Middle frontal gyrus (tissue), 1 donor: ENCODE measurements at regions not wholly inside any gene's neighbourhood (a gene's known extent, or its start where the extent isn't known, plus 50 kb on each side); places are given as distances from the start of the nearest gene placed in this dataset.
"Not testable (repeated sequence)": the region's sequence is repeated elsewhere in the genome, so short reads cannot be mapped to it uniquely, and the experiment has no call there.

Experiments used
- DNase-seq: peaks from one replicate; pipeline ENCODE4 v3.0.0-alpha.2; 2015; ENCODE audit warnings: low spot score; ENCODE audit errors: extremely low spot score

GRCh38 chr13:38415233-38415632 lies 65.6 kb downstream of the UFM1 start:
- DNase-seq = no peak

DNA sequence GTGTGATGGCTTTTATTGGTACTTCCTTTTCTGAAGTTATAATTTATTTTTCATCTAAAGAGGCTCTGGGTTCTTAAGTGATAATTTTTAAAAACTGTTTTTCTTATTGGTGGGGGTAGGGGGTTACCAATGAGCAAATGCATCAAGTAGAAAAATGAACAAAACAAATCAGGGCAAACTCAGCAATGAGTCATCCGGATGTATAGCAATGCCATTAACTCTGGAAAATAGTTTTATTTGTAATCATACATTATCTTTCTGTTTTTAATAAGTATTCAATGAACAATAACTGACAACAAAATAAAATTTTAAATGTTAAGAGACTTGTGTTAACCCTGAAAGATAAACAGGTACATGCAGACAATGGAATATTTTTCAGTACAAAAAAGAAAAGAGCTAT lies 67.6 kb downstream of the UFM1 start:
- DNase-seq = no peak

DNA sequence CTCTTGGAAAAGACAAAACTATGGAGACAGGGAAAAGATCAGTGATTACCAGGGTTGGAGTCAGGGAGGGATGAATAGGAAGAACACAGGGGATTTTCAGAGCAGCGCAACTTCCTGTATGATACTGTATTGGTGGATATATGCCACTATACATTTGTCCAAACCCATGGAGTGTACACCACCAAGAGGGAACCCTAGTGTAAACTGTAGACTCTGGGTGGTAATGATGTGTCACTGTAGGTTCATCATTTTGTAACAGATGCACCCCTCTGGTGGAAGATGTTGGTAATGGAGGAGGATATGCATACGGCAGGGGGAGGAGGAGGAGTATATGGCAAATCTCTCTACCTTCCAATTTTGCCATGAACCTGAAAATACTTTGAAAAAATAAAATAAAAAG lies 68.1 kb downstream of the UFM1 start:
- no peak for DNase-seq

- DNase-seq = no peak
These were observed 68.6 kb downstream of the UFM1 start for GRCh38 chr13:38418286-38418685.

- DNase-seq = no peak
These were observed 69.7 kb downstream of the UFM1 start for GRCh38 chr13:38419312-38419873.

- no peak for DNase-seq
These were observed 72.2 kb downstream of the UFM1 start for GRCh38 chr13:38421590-38422560.

DNA sequence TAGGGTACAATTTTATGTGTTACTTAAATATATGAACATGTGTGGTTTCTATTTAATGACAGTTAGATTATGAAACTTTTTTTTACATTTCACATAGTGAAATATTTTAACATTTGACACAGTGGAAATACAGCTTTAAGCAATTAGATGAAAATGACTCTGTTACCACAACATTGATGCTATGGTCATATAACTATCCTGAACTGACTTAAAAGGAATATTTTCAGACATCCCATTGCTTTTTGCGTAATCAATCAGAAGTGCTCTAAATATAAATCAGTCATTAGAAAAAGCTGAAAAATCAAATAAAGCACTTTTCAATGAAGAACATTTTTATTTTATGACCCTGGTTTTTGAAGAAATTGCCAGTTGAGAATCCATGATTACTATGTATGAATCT lies 80.3 kb downstream of the UFM1 start:
- DNase-seq = no peak

GRCh38 chr13:38430796-38431195 lies 81.1 kb downstream of the UFM1 start:
- DNase-seq = no peak

- DNase-seq = no peak
These were observed 91.0 kb downstream of the UFM1 start for GRCh38 chr13:38440666-38441065.

DNA sequence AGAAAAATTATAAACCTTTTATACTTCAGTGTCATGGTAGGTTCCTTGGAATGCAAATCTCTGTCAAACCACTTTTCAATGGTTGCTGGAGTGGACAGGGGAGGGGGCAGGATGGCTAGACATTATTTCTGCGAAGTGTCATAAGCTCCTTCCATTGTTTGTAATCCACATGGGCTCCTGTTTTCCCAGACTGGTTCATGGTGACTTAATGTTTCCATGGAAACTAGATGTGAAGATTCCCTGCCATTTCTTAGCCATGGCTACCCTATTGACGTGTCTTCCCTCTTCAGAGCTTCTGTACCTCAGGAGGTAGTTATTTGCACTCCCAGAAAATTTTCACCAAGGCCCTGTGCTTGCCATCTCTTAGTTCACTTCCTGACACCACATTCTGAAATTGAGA lies 95.3 kb downstream of the UFM1 start:
- DNase-seq = no peak

DNA sequence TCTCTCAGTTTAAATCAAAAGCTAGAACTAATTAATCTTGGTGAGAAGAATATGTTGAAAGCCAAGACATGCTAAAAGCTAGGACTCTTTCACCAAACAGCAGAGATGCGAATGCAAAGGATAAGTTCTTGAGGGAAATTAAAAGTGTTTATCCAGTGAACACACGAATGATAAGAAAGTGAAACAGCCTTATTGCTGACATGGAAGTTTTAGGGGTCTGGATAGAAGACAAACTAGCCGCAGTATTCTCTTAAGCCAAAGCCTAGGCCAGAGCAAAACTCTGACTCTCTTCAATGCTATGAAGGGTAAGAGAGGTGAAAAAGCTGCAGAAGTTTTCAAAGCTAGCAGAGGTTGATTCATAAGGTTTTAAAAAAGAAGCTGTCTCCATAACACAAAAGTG lies 103.0 kb downstream of the UFM1 start:
- DNase-seq = no peak

GRCh38 chr13:38462605-38463004 lies 113.0 kb downstream of the UFM1 start:
- no peak for DNase-seq

- DNase-seq = no peak
These were observed 113.4 kb downstream of the UFM1 start for GRCh38 chr13:38463048-38463447.

GRCh38 chr13:38472411-38472810 lies 122.8 kb downstream of the UFM1 start:
- not testable (repeated sequence) for DNase-seq

DNA sequence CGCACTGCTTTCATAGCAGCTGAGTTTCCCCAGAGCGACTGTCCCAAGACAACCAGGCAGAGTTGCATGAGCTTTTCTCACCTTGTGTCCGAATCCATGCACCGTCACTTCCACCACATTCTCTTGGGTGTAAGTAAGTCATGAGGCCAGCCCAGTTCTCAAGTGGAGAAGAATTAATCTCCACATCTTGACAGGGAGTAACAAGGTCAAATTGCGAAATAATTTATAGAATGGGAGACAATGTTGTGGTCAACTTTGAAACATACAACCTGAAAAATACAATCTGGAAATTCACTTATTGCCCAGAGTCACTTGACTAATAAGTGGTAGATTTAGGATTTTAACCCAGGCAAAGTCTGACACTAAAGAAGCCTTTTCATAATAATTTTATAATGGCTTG lies 123.7 kb downstream of the UFM1 start:
- DNase-seq = no peak

- no peak for DNase-seq
These were observed 128.0 kb downstream of the UFM1 start for GRCh38 chr13:38477676-38478075.

DNA sequence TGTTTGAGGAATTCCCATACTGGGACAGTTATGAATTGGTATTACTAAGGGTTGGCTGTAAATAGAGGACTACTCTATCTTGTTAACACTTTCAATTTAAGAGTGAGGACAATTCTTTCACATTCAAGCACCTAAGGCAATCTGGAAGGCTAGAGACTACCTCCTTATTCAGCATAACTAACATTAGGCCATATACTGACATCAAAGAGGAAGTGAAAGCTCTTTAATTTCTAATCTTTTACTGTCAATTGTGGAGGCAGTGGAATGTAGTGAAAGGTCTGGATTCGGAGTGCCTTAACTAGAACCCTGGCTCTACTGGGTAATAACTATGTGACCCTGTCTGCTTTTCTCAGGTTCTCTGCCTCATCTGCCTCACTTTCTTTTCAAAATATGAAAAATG lies 134.0 kb downstream of the UFM1 start:
- DNase-seq = no peak

DNA sequence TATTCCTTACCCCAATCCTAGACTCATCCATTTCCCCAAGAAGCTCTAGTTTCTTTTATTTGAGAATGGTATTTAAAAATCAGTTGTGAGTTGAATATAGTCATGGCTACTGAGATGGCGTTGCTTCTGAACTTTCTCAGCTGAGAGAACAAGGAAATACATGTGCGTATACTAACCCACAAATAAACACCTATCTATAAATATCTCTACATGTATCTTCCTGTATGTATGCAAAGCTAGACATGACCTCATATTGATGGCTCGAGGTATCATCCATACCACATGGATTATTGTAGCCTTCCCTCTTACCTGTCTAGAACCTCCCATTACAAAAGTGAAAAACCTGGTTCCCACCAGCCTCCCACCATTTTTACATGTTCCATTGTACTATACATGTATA lies 141.0 kb downstream of the UFM1 start:
- DNase-seq = no peak

DNA sequence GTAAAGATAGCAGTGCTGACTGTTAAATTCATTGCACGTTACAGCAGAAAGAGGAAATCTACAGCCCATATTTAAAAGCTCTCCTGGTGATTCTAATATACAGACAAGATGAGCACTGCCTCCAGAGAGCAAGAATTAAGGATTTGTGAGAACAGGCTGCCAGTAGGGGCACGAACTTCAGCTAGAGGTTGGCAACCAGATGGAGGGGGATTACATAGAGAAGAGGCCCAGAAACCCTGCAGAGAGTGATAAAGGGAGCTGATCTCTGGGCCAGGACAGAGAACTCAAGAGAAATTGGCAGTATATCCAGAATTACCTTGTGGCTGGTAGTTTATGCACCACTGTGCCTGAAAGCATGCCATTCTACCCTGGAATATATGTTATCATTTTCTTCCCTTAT lies 144.8 kb downstream of the UFM1 start:
- DNase-seq = no peak

- DNase-seq = no peak
These were observed 147.3 kb downstream of the UFM1 start for GRCh38 chr13:38496917-38497316.

DNA sequence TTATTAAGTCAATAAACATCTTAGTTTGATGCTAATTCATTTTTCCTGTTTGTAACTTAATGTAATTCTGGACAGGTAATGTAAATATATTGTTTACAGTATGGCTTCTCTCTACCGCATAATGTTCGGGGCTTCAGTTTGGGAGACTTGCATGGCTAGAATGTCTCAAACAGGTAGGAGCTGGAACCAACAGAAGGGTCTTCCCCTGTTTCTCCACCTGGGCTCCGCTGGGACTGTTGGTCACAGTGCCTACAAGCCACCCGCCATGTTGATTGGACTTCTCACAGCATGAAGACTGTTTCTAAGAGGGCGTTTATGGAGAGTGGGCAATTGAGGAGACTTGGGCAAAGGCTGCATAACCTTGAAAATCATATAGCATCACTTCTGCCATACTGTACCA lies 148.6 kb downstream of the UFM1 start:
- DNase-seq = no peak

- DNase-seq = no peak
These were observed 164.9 kb downstream of the UFM1 start for GRCh38 chr13:38514575-38514974.

- DNase-seq = no peak
These were observed 168.5 kb upstream of the FREM2 start for GRCh38 chr13:38518328-38518727.
